H1 (cell line): ENCODE measurements at regions not wholly inside any gene's neighbourhood (a gene's known extent, or its start where the extent isn't known, plus 50 kb on each side); places are given as distances from the start of the nearest gene placed in this dataset.

Source experiments
- CTCF ChIA-PET: fragments of 300-600 bp; sonication (Branson Sonifier 250); formaldehyde crosslinking; loops from one replicate; lab custom pipeline; 2021; ENCODE audit not compliant: partially characterized antibody; lab: Charles Lee
- POLR2A ChIA-PET: fragments of 300-600 bp; sonication (Branson Sonifier 250); formaldehyde crosslinking; loops from one replicate; lab custom pipeline; 2021; ENCODE audit warnings: inconsistent platforms; ENCODE audit not compliant: partially characterized antibody; lab: Charles Lee
- DNase-seq, 2 experiments: peaks; one replicate each; pipeline versions ENCODE4 v3.0.0 to v3.0.0-alpha.2; 2010 to 2022; ENCODE audit warnings: low spot score in 2 of 2, low read depth in 1 of 2, mixed read lengths in 1 of 2
- FAIRE-seq: peaks from 2 replicates; lab custom pipeline; 2011; peaks lifted over from hg19 to GRCh38; lab: Jason Lieb, UNC
- H2AFZ ChIP-seq: 2 replicates; pipeline ENCODE4 v1.8.1; 2012; ENCODE audit warnings: low read length, inconsistent platforms
- H2AK5ac ChIP-seq: 2 replicates; pipeline ENCODE4 v1.6.1; 2013; ENCODE audit warnings: low read depth, low read length
- H2BK120ac ChIP-seq: replicated peaks from 2 replicates; pipeline ENCODE3; 2013; ENCODE audit warnings: low read depth, low read length, inconsistent platforms
- H2BK12ac ChIP-seq: 2 replicates; pipeline ENCODE4 v1.6.1; 2013; ENCODE audit warnings: low read depth, low read length
- H2BK15ac ChIP-seq: 2 replicates; pipeline ENCODE4 v1.6.1; 2013; ENCODE audit warnings: low read length
- H2BK20ac ChIP-seq: 2 replicates; pipeline ENCODE4 v1.6.1; 2013; ENCODE audit warnings: low read length
- H2BK5ac ChIP-seq: 2 replicates; pipeline ENCODE4 v1.6.1; 2013; ENCODE audit warnings: low read depth, low read length
- H3K14ac ChIP-seq: 2 replicates; pipeline ENCODE4 v1.6.1; 2013; ENCODE audit warnings: inconsistent platforms; ENCODE audit not compliant: insufficient read length
- H3K18ac ChIP-seq: 2 replicates; pipeline ENCODE4 v1.6.1; 2013; ENCODE audit warnings: low read length; ENCODE audit errors: extremely low read depth
- H3K23ac ChIP-seq: 2 replicates; pipeline ENCODE4 v1.6.1; 2013; ENCODE audit warnings: inconsistent platforms; ENCODE audit not compliant: insufficient read length
- H3K23me2 ChIP-seq: 2 replicates; pipeline ENCODE4 v1.6.1; 2013; ENCODE audit warnings: low read depth, low read length
- H3K27ac ChIP-seq: 2 replicates; pipeline ENCODE4 v1.6.1; 2011; ENCODE audit warnings: low read depth, low read length, inconsistent platforms
- H3K27me3 ChIP-seq, 4 experiments: replicated peaks in 1 of 4; 1 replicate in 1 of 4; 2 replicates in 3 of 4; pipeline versions ENCODE4 v1.6.1 to v1.8.1; 2011 to 2013; ENCODE audit warnings: low read length in 3 of 4, mild to moderate bottlenecking in 3 of 4, inconsistent platforms in 2 of 4, mixed read lengths in 2 of 4, moderate library complexity in 1 of 4; ENCODE audit not compliant: control insufficient read depth in 3 of 4, insufficient read depth in 3 of 4; ENCODE audit errors: extremely low read depth in 1 of 4
- H3K36me3 ChIP-seq, 4 experiments: 2 replicates each; pipeline versions ENCODE4 v1.6.1 to v1.8.1; 2011 to 2013; ENCODE audit warnings: mild to moderate bottlenecking in 4 of 4, low read length in 3 of 4, moderate library complexity in 2 of 4, control low read depth in 1 of 4, inconsistent platforms in 1 of 4; ENCODE audit not compliant: insufficient read depth in 4 of 4, control insufficient read depth in 2 of 4
- H3K4ac ChIP-seq: replicated peaks from 2 replicates; pipeline ENCODE3; 2013; ENCODE audit warnings: low read length, low read depth, mixed read lengths, inconsistent platforms; ENCODE audit not compliant: insufficient read length
- H3K4me1 ChIP-seq, 4 experiments: replicated peaks in 1 of 4; 1 replicate in 1 of 4; 2 replicates in 3 of 4; pipeline versions ENCODE4 v1.6.1 to v1.8.1; 2011 to 2013; ENCODE audit warnings: low read length in 3 of 4, inconsistent platforms in 2 of 4, mixed read lengths in 1 of 4; ENCODE audit not compliant: insufficient read depth in 4 of 4, control insufficient read depth in 3 of 4
- H3K4me2 ChIP-seq, 2 experiments: 2 replicates each; pipeline versions ENCODE4 v1.6.1 to v1.8.1; 2011 to 2013; ENCODE audit warnings: low read depth in 2 of 2, low read length in 2 of 2, control low read depth in 1 of 2, inconsistent platforms in 1 of 2, mild to moderate bottlenecking in 1 of 2; ENCODE audit not compliant: insufficient read depth in 1 of 2
- H3K4me3 ChIP-seq, 4 experiments: fragments of 200-600, 300-600 bp in 1 of 4; sonication (generic), shearing (Covaris generic), sonication (Bioruptor Twin) in 1 of 4; 2 replicates each; pipeline versions ENCODE4 v1.5.1 to v1.8.1; 2011 to 2016; ENCODE audit warnings: low read length in 4 of 4, low read depth in 3 of 4, control low read depth in 2 of 4, inconsistent platforms in 2 of 4, mild to moderate bottlenecking in 2 of 4, mixed read lengths in 1 of 4, moderate library complexity in 1 of 4; ENCODE audit not compliant: insufficient read depth in 2 of 4; ENCODE audit errors: extremely low read depth in 1 of 4
- H3K56ac ChIP-seq: replicated peaks from 2 replicates; pipeline ENCODE3; 2013; ENCODE audit warnings: low read depth, mild to moderate bottlenecking, mixed read lengths, low read length, inconsistent platforms; ENCODE audit not compliant: insufficient read length
- H3K79me1 ChIP-seq: 2 replicates; pipeline ENCODE4 v1.6.1; 2013; ENCODE audit warnings: low read depth, low read length, control low read depth
- H3K79me2 ChIP-seq, 2 experiments: 2 replicates each; pipeline versions ENCODE4 v1.6.1 to v1.8.1; 2012 to 2013; ENCODE audit warnings: low read length in 2 of 2, mild to moderate bottlenecking in 2 of 2, inconsistent platforms in 1 of 2; ENCODE audit not compliant: insufficient read depth in 2 of 2, control insufficient read depth in 1 of 2
- H3K9ac ChIP-seq, 4 experiments: replicated peaks in 1 of 4; 1 replicate in 1 of 4; 2 replicates in 3 of 4; pipeline versions ENCODE4 v1.6.1 to v1.8.1; 2011 to 2013; ENCODE audit warnings: low read depth in 3 of 4, low read length in 3 of 4, control low read depth in 2 of 4, mild to moderate bottlenecking in 2 of 4, moderate library complexity in 2 of 4, inconsistent platforms in 1 of 4; ENCODE audit errors: extremely low read depth in 1 of 4
- H3K9me3 ChIP-seq, 2 experiments: 2 replicates each; pipeline versions ENCODE4 v1.6.1 to v1.8.1; 2012 to 2013; ENCODE audit warnings: mild to moderate bottlenecking in 2 of 2, moderate library complexity in 2 of 2, control low read depth in 1 of 2, inconsistent platforms in 1 of 2, low read depth in 1 of 2, low read length in 1 of 2, mixed read lengths in 1 of 2; ENCODE audit not compliant: insufficient read depth in 2 of 2
- H4K20me1 ChIP-seq, 2 experiments: replicated peaks in 1 of 2; 2 replicates each; pipeline versions ENCODE3 to v1.8.1; 2011 to 2013; ENCODE audit warnings: inconsistent platforms in 2 of 2, low read length in 2 of 2, mild to moderate bottlenecking in 1 of 2; ENCODE audit not compliant: insufficient read depth in 2 of 2, control insufficient read depth in 1 of 2
- H4K5ac ChIP-seq: 2 replicates; pipeline ENCODE4 v1.6.1; 2013; ENCODE audit warnings: low read length, low read depth, mixed read lengths, inconsistent platforms; ENCODE audit not compliant: insufficient read length
- H4K8ac ChIP-seq: 2 replicates; pipeline ENCODE4 v1.8.0; 2013; ENCODE audit warnings: mild to moderate bottlenecking, moderate library complexity, low read length, inconsistent platforms; ENCODE audit not compliant: insufficient read depth; ENCODE audit errors: extremely low read depth
- H4K91ac ChIP-seq: replicated peaks from 2 replicates; pipeline ENCODE3; 2013; ENCODE audit warnings: low read length, mixed read lengths, inconsistent platforms; ENCODE audit not compliant: insufficient read length
- BRCA1 ChIP-seq: IDR thresholded peaks from 2 replicates; pipeline ENCODE4 v1.6.1; 2012; ENCODE audit warnings: low read depth, low read length, improper control_type of control experiment
- CEBPB ChIP-seq: IDR thresholded peaks from 2 replicates; pipeline ENCODE4 v1.6.1; 2012; ENCODE audit warnings: low read depth, low read length
- GABPA ChIP-seq: IDR thresholded peaks from 2 replicates; pipeline ENCODE4 v1.6.1; 2011; ENCODE audit warnings: mild to moderate bottlenecking, low read length, moderate library complexity, borderline replicate concordance; ENCODE audit not compliant: insufficient read depth
- GTF2F1 ChIP-seq: IDR thresholded peaks from 2 replicates; pipeline ENCODE4 v1.6.1; 2012; ENCODE audit warnings: low read depth, low read length, improper control_type of control experiment, borderline replicate concordance
- HDAC2 ChIP-seq, 2 experiments: fragments of 300-600 bp in 1 of 2; sonication (generic) in 1 of 2; IDR thresholded peaks; 2 replicates each; pipeline ENCODE4 v1.6.1; 2011 to 2012; ENCODE audit warnings: low read depth in 2 of 2, low read length in 2 of 2, mild to moderate bottlenecking in 2 of 2, moderate library complexity in 2 of 2, borderline replicate concordance in 1 of 2, inconsistent platforms in 1 of 2
- JUND ChIP-seq: IDR thresholded peaks from 2 replicates; pipeline ENCODE4 v1.6.1; 2011; ENCODE audit warnings: mild to moderate bottlenecking, improper control_type of control experiment, low read length
- NANOG ChIP-seq: IDR thresholded peaks from 2 replicates; pipeline ENCODE4 v1.6.1; 2011; ENCODE audit warnings: low read length, low read depth, mild to moderate bottlenecking, inconsistent platforms; ENCODE audit not compliant: insufficient read depth, poor library complexity, severe bottlenecking
- PHF8 ChIP-seq: fragments of 200-600 bp; sonication (generic); conservative IDR thresholded peaks from 2 replicates; pipeline ENCODE4 v1.7.1; 2012; ENCODE audit warnings: low read depth, mild to moderate bottlenecking, inconsistent platforms, low read length, moderate library complexity
- SP1 ChIP-seq: IDR thresholded peaks from 2 replicates; pipeline ENCODE4 v1.6.1; 2011; ENCODE audit warnings: low read depth, low read length
- TBP ChIP-seq: IDR thresholded peaks from 2 replicates; pipeline ENCODE4 v1.6.1; 2011; ENCODE audit warnings: low read depth, low read length, improper control_type of control experiment
- WGBS, 2 experiments: shearing (Covaris generic) in 1 of 2; methylation state at CpG; one replicate each; pipeline versions ENCODE4 v1.1.6 to v1.1.7; 2013 to 2015; ENCODE audit warnings: low lambda C conversion rate in 2 of 2, mixed read lengths in 2 of 2, inconsistent platforms in 1 of 2, low coverage in 1 of 2, missing lambda C conversion rate in 1 of 2; ENCODE audit not compliant: insufficient replicate concordance in 2 of 2, insufficient coverage in 1 of 2, insufficient read length in 1 of 2; ENCODE audit errors: extremely low coverage in 1 of 2, missing lambda C conversion rate in 1 of 2; 5-methylcytosine and 5-hydroxymethylcytosine counted together
- TF ChIP-seq, protein P1 (sequence below): IDR thresholded peaks from 2 replicates; pipeline ENCODE4 v1.6.1; 2012; ENCODE audit warnings: low read length, inconsistent platforms

DNA sequence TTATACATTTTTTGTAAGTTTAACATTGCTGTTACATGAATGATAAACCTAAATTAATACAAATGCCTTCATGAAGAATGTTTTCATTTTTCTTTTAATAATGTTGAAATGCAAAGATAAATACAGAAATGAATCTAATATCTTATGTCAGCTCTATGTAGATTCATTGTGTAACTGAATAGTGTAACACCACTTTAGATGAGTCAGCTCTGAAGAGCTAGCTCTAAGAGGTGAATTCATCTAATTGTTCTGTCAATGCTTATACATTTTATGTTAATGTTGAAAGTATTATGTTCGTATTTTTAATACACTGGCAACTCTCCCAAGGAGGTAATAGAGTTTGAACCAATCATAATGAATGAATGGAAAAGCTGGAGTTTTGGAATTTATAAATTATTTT, 146.9 kb upstream of the FMR1 start:
- no peak overlapping the region for H4K5ac ChIP-seq
- no peaks in the 10 kb centered on the region for H4K20me1 ChIP-seq
- no peaks in the 10 kb centered on the region for H3K36me3 ChIP-seq
- H3K56ac ChIP-seq = no peak overlapping the region
- H2BK5ac ChIP-seq = no peak overlapping the region
- FAIRE-seq = no peak
- no peak overlapping the region for H3K9ac ChIP-seq
- no peak overlapping the region for H2AFZ ChIP-seq
- H3K27me3 ChIP-seq = no peaks in the 10 kb centered on the region
- no peak overlapping the region for H3K4me2 ChIP-seq
- H3K9me3 ChIP-seq = no peaks in the 10 kb centered on the region
- ChIA-PET POLR2A (no interaction called here), CTCF (interaction anchor here (1.0 kb wide), 1 partner anchor 18 kb away, joined by 3 read pairs; no protein-coding TSS in a partner anchor)
- no peak overlapping the region for H4K8ac ChIP-seq
- no peak for DNase-seq
- H3K14ac ChIP-seq = no peak overlapping the region
- no peaks in the 10 kb centered on the region for H3K79me2 ChIP-seq
- no peak overlapping the region for H2BK15ac ChIP-seq
- no peaks in the 10 kb centered on the region for H3K4me1 ChIP-seq
- no peak for TF ChIP-seq SP1
- no peak for TF ChIP-seq TBP
- no peak for TF ChIP-seq GABPA
- TF ChIP-seq BRCA1 = no peak
- TF ChIP-seq HDAC2 (IDR thresholded peaks at IDR 0.05; ENCODE audit: borderline replicate concordance in 1 of 2, low read depth in 2 of 2, low read length in 2 of 2) = no peak
- no peak for TF ChIP-seq NANOG
- TF ChIP-seq, protein P1, sequence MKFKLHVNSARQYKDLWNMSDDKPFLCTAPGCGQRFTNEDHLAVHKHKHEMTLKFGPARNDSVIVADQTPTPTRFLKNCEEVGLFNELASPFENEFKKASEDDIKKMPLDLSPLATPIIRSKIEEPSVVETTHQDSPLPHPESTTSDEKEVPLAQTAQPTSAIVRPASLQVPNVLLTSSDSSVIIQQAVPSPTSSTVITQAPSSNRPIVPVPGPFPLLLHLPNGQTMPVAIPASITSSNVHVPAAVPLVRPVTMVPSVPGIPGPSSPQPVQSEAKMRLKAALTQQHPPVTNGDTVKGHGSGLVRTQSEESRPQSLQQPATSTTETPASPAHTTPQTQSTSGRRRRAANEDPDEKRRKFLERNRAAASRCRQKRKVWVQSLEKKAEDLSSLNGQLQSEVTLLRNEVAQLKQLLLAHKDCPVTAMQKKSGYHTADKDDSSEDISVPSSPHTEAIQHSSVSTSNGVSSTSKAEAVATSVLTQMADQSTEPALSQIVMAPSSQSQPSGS = no peak
- TF ChIP-seq JUND = no peak
- no peak for TF ChIP-seq GTF2F1
- no peak for TF ChIP-seq CEBPB
- TF ChIP-seq PHF8 = no peak
- H2BK20ac ChIP-seq = no peak overlapping the region
- no peak overlapping the region for H2BK12ac ChIP-seq
- H3K4ac ChIP-seq = no peak overlapping the region
- no peaks in the 10 kb centered on the region for H3K79me1 ChIP-seq
- no peak overlapping the region for H3K4me3 ChIP-seq
- no peak overlapping the region for H3K27ac ChIP-seq
- H2BK120ac ChIP-seq = no peak overlapping the region
- no peaks in the 10 kb centered on the region for H3K23me2 ChIP-seq
- no peak overlapping the region for H4K91ac ChIP-seq
- H3K23ac ChIP-seq = no peak overlapping the region
- no peak overlapping the region for H2AK5ac ChIP-seq
- 73% methylated on average over 1 of the region's 1 CpG; no CpG with 5 or more reads in 1 of the 2 experiments for WGBS, 2 experiments
- no peak overlapping the region for H3K18ac ChIP-seq
